Ovary (tissue), 7 donors: ENCODE measurements at regions not wholly inside any gene's neighbourhood (a gene's known extent, or its start where the extent isn't known, plus 50 kb on each side); places are given as distances from the start of the nearest gene placed in this dataset.
"Not testable (repeated sequence)": the region's sequence is repeated elsewhere in the genome, so short reads cannot be mapped to it uniquely, and the experiment has no call there.

Experiments
- DNase-seq, 5 donors: peaks; one replicate each; pipeline ENCODE4 v3.0.0-alpha.2; 2019 to 2020
- H3K27ac ChIP-seq, 2 donors: fragments of 200-600 bp; one replicate each; pipeline versions ENCODE4 v1.5.1 to v1.8.0; 2019 to 2022
- H3K27me3 ChIP-seq: fragments of 200-600 bp; one replicate; pipeline ENCODE4 v1.8.0; 2022
- H3K36me3 ChIP-seq: fragments of 200-600 bp; sonication (generic); one replicate; pipeline ENCODE4 v1.5.1; 2019
- H3K4me1 ChIP-seq: one replicate; pipeline ENCODE4 v1.8.1; 2013; ENCODE audit warnings: mild to moderate bottlenecking, moderate library complexity; ENCODE audit not compliant: insufficient read depth
- H3K4me3 ChIP-seq: fragments of 200-600 bp; sonication (generic); one replicate; pipeline ENCODE4 v1.5.1; 2017
- H3K9me3 ChIP-seq, 2 donors: fragments of 200-600 bp in 1 of 2; sonication (generic) in 1 of 2; one replicate each; pipeline versions ENCODE4 v1.5.1 to v1.8.1; 2013 to 2019; ENCODE audit warnings: mild to moderate bottlenecking in 1 of 2, moderate library complexity in 1 of 2
- CTCF ChIP-seq, 3 donors: fragments of 450-650 bp in 2 of 3; fragments of 200-600 bp in 1 of 3; IDR thresholded peaks; one replicate each; pipeline versions ENCODE4 v1.5.1 to v1.8.0; 2016 to 2022; ENCODE audit warnings: antibody characterized with exemption in 3 of 3, mild to moderate bottlenecking in 1 of 3
- EP300 ChIP-seq: sonication (generic); formaldehyde crosslinking; IDR thresholded peaks from one replicate; pipeline ENCODE4 v1.6.1; 2017; ENCODE audit warnings: antibody characterized with exemption
- POLR2A ChIP-seq: fragments of 450-650 bp; IDR thresholded peaks from one replicate; pipeline ENCODE4 v1.6.1; 2017; ENCODE audit warnings: antibody characterized with exemption, mild to moderate bottlenecking, moderate library complexity
- WGBS, 3 donors: extraction: QIAGEN DNeasy Blood & Tissue Kit in 1 of 3; methylation state at CpG; one replicate each; pipeline versions ENCODE4 v1.1.5 to v1.1.7; 2013 to 2017; 5-methylcytosine and 5-hydroxymethylcytosine counted together
- intact Hi-C, 4 donors: fragments of 100-400 bp; cut with DNase I; formaldehyde crosslinking; loops; one replicate each; pipeline versions ENCODE4 v1.11.0 to v1.15.1; 2022 to 2023
- donor health status: DM: no; HTN: no; CAD: no; lungs with moderate emphysema.
- donor health status: DM: no; HTN: no; CAD: no.
- donor health status: Bipolar disorder and iron deficiency.
- donor health status: DM: no; HTN: no; CAD: no.
- donor health status: DM: yes; HTN: yes; CAD: no.

GRCh38 chr4:12016729-12017128 is 588.0 kb upstream of the HS3ST1 start:
- no peak overlapping the region for H3K27ac ChIP-seq
- TF ChIP-seq CTCF (IDR thresholded peaks at IDR 0.05) (no peak), EP300 (no peak), POLR2A (no peak)
- H3K4me3 ChIP-seq, result no peak overlapping the region
- WGBS, 3 donors, result 91 to 96% (median 92%) methylated on average over 1 of the region's 1 CpG
- H3K9me3 ChIP-seq, result no peaks in the 10 kb centered on the region
- no peaks in the 10 kb centered on the region for H3K27me3 ChIP-seq
- no peak for DNase-seq
- no peaks in the 10 kb centered on the region for H3K36me3 ChIP-seq
- H3K4me1 ChIP-seq, result no peaks in the 10 kb centered on the region
- intact Hi-C loops, result loop anchor here in 1 of 4 donors (5.0 kb wide), 1 partner anchor 371 kb away; no protein-coding TSS in a partner anchor

GRCh38 chr4:12005471-12005870 is 576.8 kb upstream of the HS3ST1 start:
- Histone ChIP-seq H3K27me3 (no peaks in the 10 kb centered on the region), H3K4me3 (no peak overlapping the region), H3K4me1 (no peaks in the 10 kb centered on the region), H3K9me3 (no peaks in the 10 kb centered on the region), H3K27ac (no peak overlapping the region), H3K36me3 (no peaks in the 10 kb centered on the region)
- intact Hi-C loops, result loop anchor here in 1 of 4 donors (5.0 kb wide), 1 partner anchor 1087 kb away; no protein-coding TSS in a partner anchor
- TF ChIP-seq EP300 (no peak), CTCF (IDR thresholded peaks at IDR 0.05) (no peak), POLR2A (no peak)
- DNase-seq, result no peak

GRCh38 chr4:11996581-11996980 is 567.9 kb upstream of the HS3ST1 start:
- intact Hi-C loops, result not testable (repeated sequence)
- 82 to 87% (median 84%) methylated on average over 5 of the region's 5 CpGs for WGBS, 3 donors

GRCh38 chr4:11976726-11977263 is 548.1 kb upstream of the HS3ST1 start:
- intact Hi-C loops, result no loop called here
- TF ChIP-seq EP300 (no peak), CTCF (IDR thresholded peaks at IDR 0.05) (no peak)
- 77 to 84% (median 84%) methylated on average over 3 of the region's 3 CpGs for WGBS, 3 donors
- H3K27me3 ChIP-seq, result no peaks in the 10 kb centered on the region
- H3K4me1 ChIP-seq, result no peaks in the 10 kb centered on the region
- no peak for DNase-seq
- H3K27ac ChIP-seq, result no peak overlapping the region
- H3K36me3 ChIP-seq, result no peaks in the 10 kb centered on the region
- H3K9me3 ChIP-seq, result no peaks in the 10 kb centered on the region
- no peak overlapping the region for H3K4me3 ChIP-seq

More at GRCh38 chr4:11996581-11996980, 567.9 kb upstream of the HS3ST1 start:
- H3K4me1 ChIP-seq, H3K9me3 ChIP-seq, H3K27ac ChIP-seq, H3K27me3 ChIP-seq, H3K4me3 ChIP-seq, H3K36me3 ChIP-seq, DNase-seq: not testable (repeated sequence)

GRCh38 chr4:11973270-11973669 is 544.6 kb upstream of the HS3ST1 start:
- intact Hi-C loops, result no loop called here
- 94 to 97% (median 96%) methylated on average over 2 of the region's 2 CpGs for WGBS, 3 donors
- TF ChIP-seq CTCF (IDR thresholded peaks at IDR 0.05) (no peak), EP300 (no peak)

More at GRCh38 chr4:11973270-11973669, 544.6 kb upstream of the HS3ST1 start:
- Histone ChIP-seq H3K9me3 (no peaks in the 10 kb centered on the region), H3K27me3 (no peaks in the 10 kb centered on the region), H3K36me3 (no peaks in the 10 kb centered on the region), H3K27ac (no peak overlapping the region), H3K4me1 (no peaks in the 10 kb centered on the region), H3K4me3 (no peak overlapping the region)
- no peak for DNase-seq
